ENCODE measurements at regions not wholly inside any gene's neighbourhood (a gene's known extent, or its start where the extent isn't known, plus 50 kb on each side); places are given as distances from the start of the nearest gene placed in this dataset.

DNA sequence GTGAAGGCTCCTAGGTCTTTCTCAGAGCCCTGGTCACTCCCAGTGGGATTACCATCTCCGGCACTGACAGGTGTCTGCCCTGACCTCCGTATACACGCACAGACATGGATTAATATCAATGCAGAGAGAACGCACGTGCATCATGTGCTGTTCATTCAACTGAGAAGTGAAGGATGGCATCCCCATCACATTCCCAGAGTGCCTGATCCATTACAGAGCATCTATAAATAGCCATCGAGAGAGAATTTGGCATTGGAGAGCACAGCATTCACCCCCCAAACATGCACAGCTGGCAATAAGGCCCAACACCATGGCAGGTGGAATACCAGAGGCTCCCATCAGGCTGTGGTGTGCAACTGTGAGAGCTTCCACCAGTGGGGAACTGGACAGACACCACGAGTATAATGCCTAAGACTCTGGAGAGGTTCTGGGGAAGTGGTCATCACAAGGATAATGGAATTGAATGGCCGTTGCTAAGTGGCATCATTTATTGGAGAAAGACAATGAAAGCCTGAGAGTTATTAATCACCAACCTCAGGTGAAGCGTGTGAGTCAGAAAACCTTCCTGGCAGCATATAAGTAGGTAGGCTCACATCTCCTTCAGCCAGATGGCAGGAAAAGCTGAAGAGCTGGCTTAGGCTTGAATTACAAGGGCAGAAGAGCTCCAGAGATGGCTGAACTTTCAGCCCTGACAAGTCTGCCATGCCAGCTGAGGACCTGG lies 244.5 kb upstream of the ID2 start:
- Histone ChIP-seq H3K36me3 (ENCODE audit: control insufficient read depth in 1 of 2, insufficient read depth in 2 of 2, low read length in 2 of 2) (no peaks in the 10 kb centered on the region), H4K91ac (ENCODE audit: low read depth, low read length) (no peak overlapping the region), H3K79me1 (ENCODE audit: low read length) (peaks cover 2% of the 10 kb centered on the region), H3K14ac (ENCODE audit: low read length) (no peak overlapping the region), H3K9me3 (ENCODE audit: insufficient read depth, low read depth, low read length) (peaks cover 4% of the 10 kb centered on the region), H3K18ac (ENCODE audit: low read length) (no peak overlapping the region), H2AFZ (ENCODE audit: insufficient read depth, low read length, poor library complexity) (no peak overlapping the region), H3K27ac (ENCODE audit: low read depth, low read length) (no peak overlapping the region), H2AK5ac (ENCODE audit: low read length) (no peak overlapping the region), H3K79me2 (ENCODE audit: control insufficient read depth, insufficient read depth, low read length, poor library complexity) (no peaks in the 10 kb centered on the region), H3K4me2 (ENCODE audit: low read length) (no peak overlapping the region), H2BK12ac (ENCODE audit: low read length) (no peak overlapping the region), H2BK5ac (ENCODE audit: low read depth, low read length, poor library complexity) (no peak overlapping the region), H4K12ac (ENCODE audit: low read depth, low read length) (no peak overlapping the region), H3K9ac (ENCODE audit: low read length) (no peak overlapping the region), H3K4ac (ENCODE audit: low read depth, low read length) (no peak overlapping the region), H3K4me3 (ENCODE audit: low read depth, low read length) (no peak overlapping the region), H3K27me3 (ENCODE audit: insufficient read depth, low read length) (no peaks in the 10 kb centered on the region), H3K23ac (ENCODE audit: low read length) (no peak overlapping the region), H2BK120ac (ENCODE audit: insufficient read depth, low read length, poor library complexity) (no peak overlapping the region), H3K4me1 (ENCODE audit: control insufficient read depth in 1 of 2, insufficient read depth in 2 of 2, low read length in 2 of 2) (peaks cover 4 to 7% of the 10 kb centered on the region in 2 experiments), H4K8ac (ENCODE audit: low read depth, low read length) (no peak overlapping the region)
- no CpG with 5 or more reads among the region's 9 CpGs for WGBS (ENCODE audit: extremely low coverage, insufficient coverage, insufficient read length)
- no peak for DNase-seq

DNA sequence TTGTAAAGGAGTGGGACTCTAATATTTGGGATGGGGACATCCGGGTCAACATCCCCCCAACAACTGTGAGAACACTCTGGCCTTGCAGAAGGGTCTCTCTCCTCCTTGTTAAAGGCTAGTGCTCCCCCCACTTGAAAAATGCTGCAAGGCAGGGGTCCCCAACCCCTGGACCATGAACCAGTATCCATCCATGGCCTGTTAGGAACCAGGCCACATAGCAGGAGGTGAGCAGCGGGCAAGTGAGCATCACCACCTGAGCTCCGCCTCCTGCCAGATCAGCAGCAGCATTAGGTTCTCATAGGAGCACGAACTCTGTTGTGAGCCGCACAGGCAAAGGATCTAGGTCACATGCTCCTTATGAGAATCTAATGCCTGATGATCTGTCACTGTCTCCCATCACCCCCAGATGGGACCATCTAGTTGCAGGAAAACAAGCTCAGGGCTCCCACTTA lies 243.9 kb upstream of the ID2 start:
- H2AFZ ChIP-seq (ENCODE audit: insufficient read depth, low read length, poor library complexity): no peak overlapping the region
- H3K79me1 ChIP-seq (ENCODE audit: low read length): peaks cover 2% of the 10 kb centered on the region
- DNase-seq: no peak
- no peak overlapping the region for H3K9ac ChIP-seq (ENCODE audit: low read length)
- no peak overlapping the region for H3K18ac ChIP-seq (ENCODE audit: low read length)
- peaks cover 4 to 7% of the 10 kb centered on the region in 2 experiments for H3K4me1 ChIP-seq (ENCODE audit: control insufficient read depth in 1 of 2, insufficient read depth in 2 of 2, low read length in 2 of 2)
- H3K23ac ChIP-seq (ENCODE audit: low read length): no peak overlapping the region
- H3K9me3 ChIP-seq (ENCODE audit: insufficient read depth, low read depth, low read length): peaks cover 4% of the 10 kb centered on the region
- H3K4me3 ChIP-seq (ENCODE audit: low read depth, low read length): no peak overlapping the region
- no CpG with 5 or more reads among the region's 5 CpGs for WGBS (ENCODE audit: extremely low coverage, insufficient coverage, insufficient read length)
- H3K79me2 ChIP-seq (ENCODE audit: control insufficient read depth, insufficient read depth, low read length, poor library complexity): no peaks in the 10 kb centered on the region
- H2AK5ac ChIP-seq (ENCODE audit: low read length): no peak overlapping the region
- no peak overlapping the region for H2BK120ac ChIP-seq (ENCODE audit: insufficient read depth, low read length, poor library complexity)
- H4K91ac ChIP-seq (ENCODE audit: low read depth, low read length): no peak overlapping the region
- H4K12ac ChIP-seq (ENCODE audit: low read depth, low read length): no peak overlapping the region
- H2BK5ac ChIP-seq (ENCODE audit: low read depth, low read length, poor library complexity): no peak overlapping the region
- H3K36me3 ChIP-seq (ENCODE audit: control insufficient read depth in 1 of 2, insufficient read depth in 2 of 2, low read length in 2 of 2): no peaks in the 10 kb centered on the region
- no peaks in the 10 kb centered on the region for H3K27me3 ChIP-seq (ENCODE audit: insufficient read depth, low read length)
- H3K4ac ChIP-seq (ENCODE audit: low read depth, low read length): no peak overlapping the region
- H3K27ac ChIP-seq (ENCODE audit: low read depth, low read length): no peak overlapping the region
- no peak overlapping the region for H3K4me2 ChIP-seq (ENCODE audit: low read length)
- no peak overlapping the region for H3K14ac ChIP-seq (ENCODE audit: low read length)
- no peak overlapping the region for H4K8ac ChIP-seq (ENCODE audit: low read depth, low read length)
- H2BK12ac ChIP-seq (ENCODE audit: low read length): no peak overlapping the region

DNA sequence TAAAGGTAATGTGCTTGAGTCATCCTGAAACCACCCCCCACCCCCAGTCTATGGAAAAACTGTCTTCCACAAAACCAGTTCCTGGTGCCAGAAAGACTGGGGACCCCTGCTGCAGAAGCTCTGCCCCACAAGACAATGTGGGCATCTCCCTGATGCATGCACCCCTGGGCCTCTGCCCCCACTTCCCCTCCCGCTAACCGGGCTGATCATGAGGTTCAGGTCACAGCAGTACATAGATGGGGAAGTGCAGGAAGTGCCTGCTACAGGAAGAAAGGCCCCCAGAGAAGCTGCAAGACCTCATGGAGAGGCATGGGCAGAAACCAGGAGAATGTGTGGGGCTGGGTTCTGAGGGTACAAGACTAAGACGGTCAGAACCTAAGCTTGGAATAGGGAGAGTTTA lies 243.4 kb upstream of the ID2 start:
- H4K8ac ChIP-seq (ENCODE audit: low read depth, low read length): no peak overlapping the region
- H3K14ac ChIP-seq (ENCODE audit: low read length): no peak overlapping the region
- no peak for DNase-seq
- H2BK12ac ChIP-seq (ENCODE audit: low read length): no peak overlapping the region
- no peak overlapping the region for H3K23ac ChIP-seq (ENCODE audit: low read length)
- WGBS (ENCODE audit: extremely low coverage, insufficient coverage, insufficient read length): no CpG with 5 or more reads among the region's 3 CpGs
- H3K4me3 ChIP-seq (ENCODE audit: low read depth, low read length): no peak overlapping the region
- no peaks in the 10 kb centered on the region for H3K79me2 ChIP-seq (ENCODE audit: control insufficient read depth, insufficient read depth, low read length, poor library complexity)
- no peak overlapping the region for H2AFZ ChIP-seq (ENCODE audit: insufficient read depth, low read length, poor library complexity)
- no peak overlapping the region for H2BK5ac ChIP-seq (ENCODE audit: low read depth, low read length, poor library complexity)
- no peak overlapping the region for H4K12ac ChIP-seq (ENCODE audit: low read depth, low read length)
- no peak overlapping the region for H3K18ac ChIP-seq (ENCODE audit: low read length)
- no peak overlapping the region for H3K9ac ChIP-seq (ENCODE audit: low read length)
- H2AK5ac ChIP-seq (ENCODE audit: low read length): no peak overlapping the region
- H3K27ac ChIP-seq (ENCODE audit: low read depth, low read length): no peak overlapping the region
- peaks cover 2% of the 10 kb centered on the region for H3K79me1 ChIP-seq (ENCODE audit: low read length)
- no peaks in the 10 kb centered on the region for H3K36me3 ChIP-seq (ENCODE audit: control insufficient read depth in 1 of 2, insufficient read depth in 2 of 2, low read length in 2 of 2)
- H2BK120ac ChIP-seq (ENCODE audit: insufficient read depth, low read length, poor library complexity): no peak overlapping the region
- H3K4ac ChIP-seq (ENCODE audit: low read depth, low read length): no peak overlapping the region
- no peak overlapping the region for H4K91ac ChIP-seq (ENCODE audit: low read depth, low read length)
- peaks cover 4% of the 10 kb centered on the region for H3K9me3 ChIP-seq (ENCODE audit: insufficient read depth, low read depth, low read length)
- no peak overlapping the region for H3K4me2 ChIP-seq (ENCODE audit: low read length)
- H3K27me3 ChIP-seq (ENCODE audit: insufficient read depth, low read length): no peaks in the 10 kb centered on the region
- H3K4me1 ChIP-seq (ENCODE audit: control insufficient read depth in 1 of 2, insufficient read depth in 2 of 2, low read length in 2 of 2): peaks cover 4 to 7% of the 10 kb centered on the region in 2 experiments

DNA sequence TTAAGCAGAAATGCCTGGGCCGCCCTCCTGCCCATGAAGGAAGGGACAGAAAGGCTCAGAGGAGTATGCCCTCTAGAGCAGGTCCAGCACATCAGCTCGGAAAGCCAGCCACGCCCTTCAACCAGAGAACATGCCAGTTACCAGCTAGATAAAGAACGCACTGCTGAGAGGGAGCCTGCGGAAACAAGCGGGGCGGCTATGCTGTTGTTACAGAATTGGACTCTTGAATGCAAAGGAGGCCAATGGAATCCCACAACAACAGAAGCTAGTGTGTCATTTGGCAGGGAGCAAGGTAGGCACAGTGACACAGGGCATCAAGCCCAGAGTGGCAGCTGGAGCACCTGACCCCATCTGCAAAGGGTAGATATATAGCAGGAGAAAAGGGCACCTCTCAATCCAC lies 242.9 kb upstream of the ID2 start:
- no peak overlapping the region for H3K27ac ChIP-seq (ENCODE audit: low read depth, low read length)
- no peak overlapping the region for H3K14ac ChIP-seq (ENCODE audit: low read length)
- no peak overlapping the region for H2AFZ ChIP-seq (ENCODE audit: insufficient read depth, low read length, poor library complexity)
- peaks cover 2% of the 10 kb centered on the region for H3K9me3 ChIP-seq (ENCODE audit: insufficient read depth, low read depth, low read length)
- no peak overlapping the region for H2AK5ac ChIP-seq (ENCODE audit: low read length)
- H4K91ac ChIP-seq (ENCODE audit: low read depth, low read length): no peak overlapping the region
- no peak overlapping the region for H3K4me2 ChIP-seq (ENCODE audit: low read length)
- no peaks in the 10 kb centered on the region for H3K36me3 ChIP-seq (ENCODE audit: control insufficient read depth in 1 of 2, insufficient read depth in 2 of 2, low read length in 2 of 2)
- H2BK120ac ChIP-seq (ENCODE audit: insufficient read depth, low read length, poor library complexity): no peak overlapping the region
- peaks cover 4 to 7% of the 10 kb centered on the region in 2 experiments for H3K4me1 ChIP-seq (ENCODE audit: control insufficient read depth in 1 of 2, insufficient read depth in 2 of 2, low read length in 2 of 2)
- H3K9ac ChIP-seq (ENCODE audit: low read length): no peak overlapping the region
- no peak overlapping the region for H3K4ac ChIP-seq (ENCODE audit: low read depth, low read length)
- H4K12ac ChIP-seq (ENCODE audit: low read depth, low read length): no peak overlapping the region
- H3K79me1 ChIP-seq (ENCODE audit: low read length): peaks cover 2% of the 10 kb centered on the region
- H3K79me2 ChIP-seq (ENCODE audit: control insufficient read depth, insufficient read depth, low read length, poor library complexity): no peaks in the 10 kb centered on the region
- no CpG with 5 or more reads among the region's 7 CpGs for WGBS (ENCODE audit: extremely low coverage, insufficient coverage, insufficient read length)
- no peaks in the 10 kb centered on the region for H3K27me3 ChIP-seq (ENCODE audit: insufficient read depth, low read length)
- H3K23ac ChIP-seq (ENCODE audit: low read length): no peak overlapping the region
- no peak overlapping the region for H2BK12ac ChIP-seq (ENCODE audit: low read length)
- H3K4me3 ChIP-seq (ENCODE audit: low read depth, low read length): no peak overlapping the region
- H3K18ac ChIP-seq (ENCODE audit: low read length): no peak overlapping the region
- H2BK5ac ChIP-seq (ENCODE audit: low read depth, low read length, poor library complexity): no peak overlapping the region
- DNase-seq: no peak
- H4K8ac ChIP-seq (ENCODE audit: low read depth, low read length): no peak overlapping the region

Data from trophoblast cell (in vitro differentiated cells and primary cell).